GM13977 (cell line): ENCODE measurements at regions not wholly inside any gene's neighbourhood (a gene's known extent, or its start where the extent isn't known, plus 50 kb on each side); places are given as distances from the start of the nearest gene placed in this dataset.

Source experiments
- DNase-seq: peaks from one replicate; pipeline ENCODE4 v3.0.0; 2012; ENCODE audit warnings: low spot score
- in situ Hi-C: fragments of 300-500 bp; cut with MboI; formaldehyde crosslinking; loops from one replicate; pipeline ENCODE4 v1.12.0; 2022; ENCODE audit warnings: low sequenced_read_pairs, low pct_unique_long_range_greater_than_20kb, mixed read lengths, inconsistent platforms; ENCODE audit not compliant: unreplicated experiment
- TF ChIP-seq, protein P1 (sequence below): IDR thresholded peaks from 2 replicates; pipeline ENCODE4 v1.5.1; 2012; ENCODE audit warnings: mild to moderate bottlenecking, control low read depth; ENCODE audit not compliant: insufficient read depth; ENCODE audit errors: extremely low read depth, missing control alignments

DNA sequence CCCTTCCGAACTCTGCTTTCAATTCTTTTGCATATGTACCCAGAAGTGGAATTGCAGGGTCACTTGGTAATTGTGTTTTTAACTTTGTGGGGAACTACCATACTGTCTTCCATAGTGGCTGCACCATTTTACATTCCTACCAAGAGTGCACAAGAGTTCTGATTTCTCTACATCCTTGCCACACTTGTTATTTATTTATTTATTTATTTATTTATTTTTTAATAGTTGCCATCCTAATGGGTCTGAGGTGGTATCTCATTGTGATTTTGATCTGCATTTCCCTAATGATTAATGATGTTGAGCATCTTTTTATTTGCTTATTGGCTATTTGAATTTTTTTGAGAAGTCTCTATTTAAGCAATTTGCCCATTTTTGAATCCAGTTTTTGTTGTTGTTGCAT is 422.4 kb downstream of the PTPRU start:
- TF ChIP-seq, protein P1, sequence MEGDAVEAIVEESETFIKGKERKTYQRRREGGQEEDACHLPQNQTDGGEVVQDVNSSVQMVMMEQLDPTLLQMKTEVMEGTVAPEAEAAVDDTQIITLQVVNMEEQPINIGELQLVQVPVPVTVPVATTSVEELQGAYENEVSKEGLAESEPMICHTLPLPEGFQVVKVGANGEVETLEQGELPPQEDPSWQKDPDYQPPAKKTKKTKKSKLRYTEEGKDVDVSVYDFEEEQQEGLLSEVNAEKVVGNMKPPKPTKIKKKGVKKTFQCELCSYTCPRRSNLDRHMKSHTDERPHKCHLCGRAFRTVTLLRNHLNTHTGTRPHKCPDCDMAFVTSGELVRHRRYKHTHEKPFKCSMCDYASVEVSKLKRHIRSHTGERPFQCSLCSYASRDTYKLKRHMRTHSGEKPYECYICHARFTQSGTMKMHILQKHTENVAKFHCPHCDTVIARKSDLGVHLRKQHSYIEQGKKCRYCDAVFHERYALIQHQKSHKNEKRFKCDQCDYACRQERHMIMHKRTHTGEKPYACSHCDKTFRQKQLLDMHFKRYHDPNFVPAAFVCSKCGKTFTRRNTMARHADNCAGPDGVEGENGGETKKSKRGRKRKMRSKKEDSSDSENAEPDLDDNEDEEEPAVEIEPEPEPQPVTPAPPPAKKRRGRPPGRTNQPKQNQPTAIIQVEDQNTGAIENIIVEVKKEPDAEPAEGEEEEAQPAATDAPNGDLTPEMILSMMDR: no peak
- in situ Hi-C loops: no loop called here
- DNase-seq: no peak

DNA sequence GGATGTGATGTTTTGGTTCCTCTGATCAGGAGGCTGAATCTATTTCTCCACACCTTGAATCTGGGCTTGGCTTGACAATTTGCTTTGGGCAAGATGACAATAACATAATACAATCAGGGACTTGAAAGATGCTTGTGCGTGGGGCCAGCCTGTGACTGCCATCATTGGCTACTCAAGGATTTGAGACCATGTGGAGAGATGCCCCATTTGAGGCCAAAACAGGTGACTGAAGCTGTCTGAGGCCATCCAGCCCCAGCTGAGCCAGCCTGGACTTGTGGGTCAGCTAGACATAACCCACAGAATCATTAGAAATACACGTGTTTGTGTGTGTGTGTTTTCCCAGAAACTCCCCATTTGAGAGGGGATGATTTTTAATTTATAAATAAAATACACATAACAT is 421.5 kb downstream of the PTPRU start:
- TF ChIP-seq, protein P1: no peak
- no peak for DNase-seq
- in situ Hi-C loops: no loop called here

DNA sequence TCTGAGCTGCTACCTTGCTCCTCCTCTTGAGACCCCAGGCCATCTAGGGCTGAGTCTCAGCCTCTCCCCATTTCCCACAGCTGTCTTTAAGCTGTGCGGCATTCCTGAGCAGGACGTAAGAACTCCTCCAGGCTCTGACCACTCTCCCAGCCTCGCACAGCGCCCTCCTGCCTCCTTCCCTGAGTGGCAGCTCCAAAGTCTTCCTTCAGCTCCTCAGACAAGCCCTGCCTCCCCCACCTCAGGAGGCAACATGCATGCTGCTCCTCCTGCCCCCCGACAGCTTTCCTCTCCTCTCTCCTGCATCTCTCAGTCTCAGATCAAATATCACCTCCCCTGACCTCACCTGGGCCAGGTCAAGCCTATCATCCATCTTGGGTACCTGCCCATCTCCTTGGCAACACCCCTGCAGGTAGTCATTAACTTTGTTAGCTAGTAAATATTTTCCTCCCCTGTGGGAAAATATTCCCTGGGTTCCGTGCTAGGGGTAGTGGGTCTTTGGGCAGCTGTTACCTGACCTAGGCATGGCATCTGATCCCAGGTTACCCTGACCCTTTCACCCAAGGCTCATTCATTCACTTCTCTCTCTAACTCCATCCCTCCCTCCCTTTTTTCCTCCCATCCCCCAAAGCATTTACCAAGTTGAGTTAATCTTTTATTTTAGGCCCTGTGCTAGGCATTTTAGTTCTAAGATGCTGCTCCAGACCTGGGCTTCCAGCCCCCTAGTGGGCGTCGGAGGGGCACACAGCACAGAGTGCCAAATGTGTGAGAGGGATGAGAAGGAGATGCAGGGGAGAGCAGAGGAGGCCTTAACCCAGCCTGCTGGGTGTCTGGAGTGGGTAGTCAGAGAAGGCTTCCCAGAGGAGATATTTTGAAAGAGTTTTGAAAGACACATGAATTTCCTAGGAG is 419.9 kb downstream of the PTPRU start:
- TF ChIP-seq, protein P1: peak; percentile 44
- no peak for DNase-seq
- in situ Hi-C loops: no loop called here

DNA sequence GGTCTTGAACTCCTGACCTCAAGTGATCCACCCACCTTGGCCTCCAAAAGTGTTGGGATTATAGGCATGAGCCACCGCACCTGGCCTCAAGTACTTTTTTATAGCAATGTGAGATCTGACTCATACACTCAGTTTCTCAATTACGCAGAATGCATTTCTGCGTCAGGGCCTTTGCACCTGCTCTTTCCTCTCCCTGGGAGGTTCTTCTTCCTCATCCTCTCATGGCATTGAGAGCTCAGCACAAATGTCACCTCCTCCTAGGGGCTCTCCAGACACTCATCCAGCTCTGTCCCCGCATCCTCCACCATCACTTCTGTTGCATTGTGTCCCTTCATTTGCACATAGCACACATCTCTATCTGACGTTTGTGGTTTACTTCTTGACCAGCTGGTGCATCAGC is 418.8 kb downstream of the PTPRU start:
- TF ChIP-seq, protein P1: no peak
- in situ Hi-C loops: no loop called here
- DNase-seq: no peak

DNA sequence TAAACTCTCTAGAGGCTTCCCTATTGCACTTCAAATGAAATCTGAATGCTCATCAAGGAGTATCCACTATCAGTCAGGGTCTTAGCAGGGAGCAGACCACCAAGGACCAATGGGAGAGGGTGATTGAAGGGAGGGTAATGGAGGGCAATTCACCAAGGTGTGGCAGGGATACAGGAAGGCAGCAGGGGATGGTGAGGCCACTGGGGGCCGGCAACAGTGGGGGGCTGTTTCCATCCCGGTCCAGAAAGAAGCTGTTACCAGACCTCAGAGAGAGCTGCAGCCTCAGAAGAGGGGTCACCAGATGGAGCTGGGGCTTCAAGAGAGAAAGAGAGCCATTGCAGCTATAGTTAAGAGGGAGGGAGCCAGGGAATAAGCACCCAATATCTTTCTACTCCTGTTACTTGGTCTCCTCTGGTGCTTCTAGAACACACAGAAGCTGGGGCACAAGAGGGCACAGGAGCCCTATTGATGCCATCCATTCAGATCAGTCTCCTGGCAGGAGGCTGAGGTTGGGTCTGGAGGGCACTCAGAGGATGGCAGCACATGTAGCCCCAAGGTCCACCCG is 417.6 kb downstream of the PTPRU start:
- DNase-seq: no peak
- in situ Hi-C loops: no loop called here
- TF ChIP-seq, protein P1: no peak

DNA sequence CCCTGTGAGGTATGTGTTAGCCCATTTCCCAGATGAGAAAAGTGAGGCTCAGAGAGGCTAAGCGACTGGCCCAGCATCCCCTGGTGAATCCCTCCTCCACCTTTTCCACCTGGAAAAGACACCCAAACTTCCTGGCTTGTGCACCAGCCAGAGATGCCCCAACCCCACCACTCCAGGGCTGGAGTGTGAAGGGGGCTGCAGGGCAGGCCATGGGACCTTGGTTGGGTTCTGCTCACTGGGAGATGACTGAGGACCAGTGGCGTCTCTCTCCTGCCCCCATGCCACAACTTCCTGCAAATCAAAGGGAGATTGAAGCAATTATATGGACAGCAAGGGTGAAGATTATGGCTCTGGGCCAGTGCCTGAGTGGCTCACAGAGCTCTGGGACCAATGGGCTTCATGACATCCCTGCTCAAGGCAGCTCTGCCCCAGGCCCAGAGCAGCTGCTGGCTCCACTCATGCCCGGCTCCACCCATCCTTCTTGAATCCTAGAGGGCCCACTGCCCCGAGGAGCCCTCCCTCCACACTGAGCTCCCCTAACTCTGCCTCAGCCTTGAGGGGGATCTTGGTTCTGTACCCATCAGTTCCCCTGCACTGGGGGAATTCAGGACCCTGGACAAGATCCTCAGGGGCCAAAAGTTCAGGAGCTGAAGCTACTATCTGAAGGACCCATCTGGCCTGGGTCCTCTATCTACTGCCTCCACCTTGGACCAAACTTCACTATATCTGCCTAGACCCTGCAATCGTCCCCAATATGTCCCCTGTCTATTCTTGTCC is 416.9 kb downstream of the PTPRU start:
- in situ Hi-C loops: no loop called here

More for the DNA sequence above, 416.9 kb downstream of the PTPRU start:
- no peak for DNase-seq
- TF ChIP-seq, protein P1: no peak
